GM12878 (cell line): ENCODE measurements at regions not wholly inside any gene's neighbourhood (a gene's known extent, or its start where the extent isn't known, plus 50 kb on each side); places are given as distances from the start of the nearest gene placed in this dataset.

Experiments
- ATAC-seq: fragments of 200-7000 bp; cut with Tn5 transposase; 3 replicates; pipeline ENCODE4 v1.9.1; 2020; ENCODE audit warnings: mild to moderate bottlenecking, moderate library complexity
- BruUV-seq: library from RNA; stranded (reverse); fragments of 400-500 nt; replicated peaks from 2 replicates; lab custom pipeline; 2021; lab: Mats Ljungman, UMichigan
- CTCF ChIA-PET: fragments of 300-600 bp; sonication (Branson Sonifier 250); formaldehyde crosslinking; extraction: SDS; loops from one replicate; lab custom pipeline; 2021; ENCODE audit warnings: inconsistent platforms; lab: Yijun Ruan, JAX
- POLR2A ChIA-PET: fragments of 350-600 bp; formaldehyde crosslinking; extraction: SDS; loops from one replicate; lab custom pipeline; 2021; ENCODE audit warnings: inconsistent platforms; lab: Charles Lee
- RAD21 ChIA-PET: fragments of 300-600 bp; sonication (Branson Sonifier 250); formaldehyde crosslinking; loops from one replicate; lab custom pipeline; 2023; ENCODE audit warnings: antibody characterized with exemption; ENCODE audit not compliant: unreplicated experiment; lab: Charles Lee
- SMC1A ChIA-PET: fragments of 300-600 bp; sonication (Branson Sonifier 250); formaldehyde crosslinking; loops from one replicate; lab custom pipeline; 2023; ENCODE audit not compliant: unreplicated experiment, uncharacterized antibody; lab: Charles Lee
- DNase-seq: peaks from one replicate; pipeline ENCODE4 v3.0.0-alpha.2; 2011; ENCODE audit warnings: low read depth, low spot score
- FAIRE-seq: peaks from 3 replicates; lab custom pipeline; 2011; peaks lifted over from hg19 to GRCh38; lab: Jason Lieb, UNC
- H2AFZ ChIP-seq: 2 replicates; pipeline ENCODE4 v1.6.0; 2011; ENCODE audit warnings: low read depth, low read length, control low read depth; ENCODE audit not compliant: control insufficient read depth
- H3K27ac ChIP-seq: 2 replicates; pipeline ENCODE4 v1.5.1; 2011; ENCODE audit warnings: control low read depth; ENCODE audit not compliant: control insufficient read depth, insufficient read depth
- H3K27me3 ChIP-seq, 2 experiments: replicated peaks in 1 of 2; 2 replicates each; pipeline versions ENCODE4 v1.6.0 to v1.6.1; 2011; ENCODE audit warnings: low read length in 1 of 2; ENCODE audit not compliant: control insufficient read depth in 2 of 2, insufficient read depth in 2 of 2
- H3K36me3 ChIP-seq, 2 experiments: 2 replicates each; pipeline ENCODE4 v1.5.1; 2011; ENCODE audit warnings: low read length in 1 of 2; ENCODE audit not compliant: control insufficient read depth in 2 of 2, insufficient read depth in 2 of 2
- H3K4me1 ChIP-seq: 2 replicates; pipeline ENCODE4 v1.6.1; 2011; ENCODE audit warnings: mild to moderate bottlenecking, low read length, moderate library complexity, mixed read lengths; ENCODE audit not compliant: control insufficient read depth, insufficient read depth
- H3K4me2 ChIP-seq: 2 replicates; pipeline ENCODE4 v1.6.0; 2011; ENCODE audit warnings: control low read depth; ENCODE audit not compliant: control insufficient read depth, insufficient read depth
- H3K4me3 ChIP-seq: fragments of 200-600 bp; sonication (generic); 2 replicates; pipeline ENCODE4 v1.5.1; 2016
- H3K79me2 ChIP-seq: 2 replicates; pipeline ENCODE4 v1.6.0; 2011; ENCODE audit warnings: low read length; ENCODE audit not compliant: control insufficient read depth, insufficient read depth
- H3K9ac ChIP-seq: 2 replicates; pipeline ENCODE4 v1.8.0; 2011; ENCODE audit warnings: low read length, control low read depth, mixed read lengths; ENCODE audit not compliant: control insufficient read depth, insufficient read depth
- H3K9me3 ChIP-seq: replicated peaks from 3 replicates; pipeline ENCODE4 v1.5.1; 2011; ENCODE audit warnings: mild to moderate bottlenecking, low read length; ENCODE audit not compliant: control insufficient read depth, insufficient read depth
- H4K20me1 ChIP-seq: 2 replicates; pipeline ENCODE4 v1.6.0; 2011; ENCODE audit not compliant: control insufficient read depth, insufficient read depth
- CBFB ChIP-seq: IDR thresholded peaks from 2 replicates; pipeline ENCODE4 v1.6.1; 2016; ENCODE audit warnings: antibody characterized with exemption, low read depth
- CBX5 ChIP-seq: sonication (generic); IDR thresholded peaks from 2 replicates; pipeline ENCODE4 v1.6.1; 2016; ENCODE audit warnings: low read depth, moderate library complexity, mild to moderate bottlenecking, inconsistent platforms
- GABPA ChIP-seq: IDR thresholded peaks from 2 replicates; pipeline ENCODE4 v1.6.1; 2014; ENCODE audit warnings: antibody characterized with exemption, low read depth, mild to moderate bottlenecking, inconsistent platforms
- HCFC1 ChIP-seq: fragments of 150-350 bp; IDR thresholded peaks from 2 replicates; pipeline ENCODE4 v1.6.1; 2014; ENCODE audit warnings: low read length
- HSF1 ChIP-seq: fragments of 150-350 bp; IDR thresholded peaks from 2 replicates; pipeline ENCODE4 v1.6.1; 2014; ENCODE audit warnings: mild to moderate bottlenecking, low read depth, low read length
- IRF4 ChIP-seq: IDR thresholded peaks from 2 replicates; pipeline ENCODE4 v1.6.1; 2011; ENCODE audit warnings: low read depth, low read length
- JUND ChIP-seq: IDR thresholded peaks from 2 replicates; pipeline ENCODE4 v1.6.1; 2012; ENCODE audit warnings: low read depth, mild to moderate bottlenecking, low read length, improper control_type of control experiment, moderate library complexity
- RAD21 ChIP-seq: IDR thresholded peaks from 2 replicates; pipeline ENCODE4 v1.6.1; 2011; ENCODE audit warnings: mild to moderate bottlenecking, low read depth, low read length, moderate library complexity; ENCODE audit not compliant: insufficient read depth
- SMARCA5 ChIP-seq: fragments of 450-650 bp; IDR thresholded peaks from 2 replicates; pipeline ENCODE4 v1.6.1; 2017; ENCODE audit warnings: mild to moderate bottlenecking
- STAT1 ChIP-seq: fragments of 450-650 bp; conservative IDR thresholded peaks from 2 replicates; pipeline ENCODE4 v1.6.1; 2014; ENCODE audit warnings: antibody characterized with exemption, mild to moderate bottlenecking
- WRNIP1 ChIP-seq: IDR thresholded peaks from 2 replicates; pipeline ENCODE4 v1.6.1; 2011; ENCODE audit warnings: low read depth, low read length, improper control_type of control experiment, borderline replicate concordance
- ZSCAN29 ChIP-seq: fragments of 450-650 bp; IDR thresholded peaks from 2 replicates; pipeline ENCODE4 v1.6.1; 2017; ENCODE audit warnings: mild to moderate bottlenecking, moderate library complexity
- ZZZ3 ChIP-seq: IDR thresholded peaks from 2 replicates; pipeline ENCODE4 v1.6.1; 2011; ENCODE audit warnings: low read depth; ENCODE audit not compliant: control insufficient read depth, insufficient read length
- in situ Hi-C: fragments of 300-500 bp; cut with MboI; formaldehyde crosslinking; loops from 9 replicates; pipeline ENCODE4 v1.14.3; 2018; ENCODE audit warnings: mixed read lengths
- intact Hi-C: fragments of 100-400 bp; cut with micrococcal nuclease; formaldehyde crosslinking; loops from one replicate; pipeline ENCODE4 v1.14.2; 2022; ENCODE audit not compliant: unreplicated experiment
- TF ChIP-seq, protein P1 (sequence below): fragments of 450-650 bp; conservative IDR thresholded peaks from 2 replicates; pipeline ENCODE4 v1.6.1; 2017; ENCODE audit warnings: mild to moderate bottlenecking, moderate library complexity
- TF ChIP-seq, protein P2 (sequence below): IDR thresholded peaks from 2 replicates; pipeline ENCODE4 v1.6.1; 2012; ENCODE audit warnings: low read depth, low read length, improper control_type of control experiment
- TF ChIP-seq, protein P3 (sequence below): fragments of 450-650 bp; IDR thresholded peaks from 2 replicates; pipeline ENCODE4 v1.6.1; 2017; ENCODE audit warnings: mild to moderate bottlenecking, moderate library complexity

DNA sequence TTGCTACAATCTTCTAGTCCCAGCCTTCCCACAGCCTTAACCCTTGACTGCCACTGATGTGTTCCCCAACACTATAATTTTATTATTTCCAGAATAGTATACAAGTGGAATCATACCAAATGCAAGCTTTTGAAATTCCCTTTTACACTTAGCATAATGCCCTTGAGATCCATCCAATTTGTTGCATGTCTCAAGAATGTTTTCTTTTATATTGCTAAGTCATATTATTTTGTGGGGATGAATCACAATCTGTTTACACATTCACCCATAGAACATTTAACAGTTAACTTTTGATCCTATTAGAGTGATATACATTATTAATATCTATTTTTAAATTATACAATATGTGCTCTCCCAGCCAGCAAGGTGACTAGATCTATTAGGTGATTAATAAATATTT lies 74.3 kb upstream of the KYNU start:
- ATAC-seq: no peak
- in situ Hi-C loops: no loop called here
- H2AFZ ChIP-seq: no peak overlapping the region

More for the DNA sequence above, 74.3 kb upstream of the KYNU start:
- ChIA-PET SMC1A (no interaction called here), CTCF (no interaction called here), POLR2A (no interaction called here), RAD21 (no interaction called here)
- Histone ChIP-seq H3K27me3 (no peaks in the 10 kb centered on the region), H3K9me3 (no peaks in the 10 kb centered on the region), H3K9ac (no peak overlapping the region), H3K4me3 (no peak overlapping the region), H3K27ac (no peak overlapping the region), H3K79me2 (no peaks in the 10 kb centered on the region), H3K4me1 (no peaks in the 10 kb centered on the region), H3K36me3 (no peaks in the 10 kb centered on the region), H3K4me2 (no peak overlapping the region), H4K20me1 (no peaks in the 10 kb centered on the region)
- intact Hi-C loops: no loop called here
- no peak for FAIRE-seq
- DNase-seq: no peak
- TF ChIP-seq, protein P1, sequence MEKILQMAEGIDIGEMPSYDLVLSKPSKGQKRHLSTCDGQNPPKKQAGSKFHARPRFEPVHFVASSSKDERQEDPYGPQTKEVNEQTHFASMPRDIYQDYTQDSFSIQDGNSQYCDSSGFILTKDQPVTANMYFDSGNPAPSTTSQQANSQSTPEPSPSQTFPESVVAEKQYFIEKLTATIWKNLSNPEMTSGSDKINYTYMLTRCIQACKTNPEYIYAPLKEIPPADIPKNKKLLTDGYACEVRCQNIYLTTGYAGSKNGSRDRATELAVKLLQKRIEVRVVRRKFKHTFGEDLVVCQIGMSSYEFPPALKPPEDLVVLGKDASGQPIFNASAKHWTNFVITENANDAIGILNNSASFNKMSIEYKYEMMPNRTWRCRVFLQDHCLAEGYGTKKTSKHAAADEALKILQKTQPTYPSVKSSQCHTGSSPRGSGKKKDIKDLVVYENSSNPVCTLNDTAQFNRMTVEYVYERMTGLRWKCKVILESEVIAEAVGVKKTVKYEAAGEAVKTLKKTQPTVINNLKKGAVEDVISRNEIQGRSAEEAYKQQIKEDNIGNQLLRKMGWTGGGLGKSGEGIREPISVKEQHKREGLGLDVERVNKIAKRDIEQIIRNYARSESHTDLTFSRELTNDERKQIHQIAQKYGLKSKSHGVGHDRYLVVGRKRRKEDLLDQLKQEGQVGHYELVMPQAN: no peak
- TF ChIP-seq IRF4 (no peak), ZZZ3 (no peak), SMARCA5 (no peak), WRNIP1 (no peak), ZSCAN29 (no peak), STAT1 (no peak), CBFB (no peak), JUND (no peak), HSF1 (no peak), CBX5 (no peak), GABPA (no peak), HCFC1 (no peak), RAD21 (no peak)
- TF ChIP-seq, protein P2, sequence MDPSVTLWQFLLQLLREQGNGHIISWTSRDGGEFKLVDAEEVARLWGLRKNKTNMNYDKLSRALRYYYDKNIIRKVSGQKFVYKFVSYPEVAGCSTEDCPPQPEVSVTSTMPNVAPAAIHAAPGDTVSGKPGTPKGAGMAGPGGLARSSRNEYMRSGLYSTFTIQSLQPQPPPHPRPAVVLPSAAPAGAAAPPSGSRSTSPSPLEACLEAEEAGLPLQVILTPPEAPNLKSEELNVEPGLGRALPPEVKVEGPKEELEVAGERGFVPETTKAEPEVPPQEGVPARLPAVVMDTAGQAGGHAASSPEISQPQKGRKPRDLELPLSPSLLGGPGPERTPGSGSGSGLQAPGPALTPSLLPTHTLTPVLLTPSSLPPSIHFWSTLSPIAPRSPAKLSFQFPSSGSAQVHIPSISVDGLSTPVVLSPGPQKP: no peak
- TF ChIP-seq, protein P3, sequence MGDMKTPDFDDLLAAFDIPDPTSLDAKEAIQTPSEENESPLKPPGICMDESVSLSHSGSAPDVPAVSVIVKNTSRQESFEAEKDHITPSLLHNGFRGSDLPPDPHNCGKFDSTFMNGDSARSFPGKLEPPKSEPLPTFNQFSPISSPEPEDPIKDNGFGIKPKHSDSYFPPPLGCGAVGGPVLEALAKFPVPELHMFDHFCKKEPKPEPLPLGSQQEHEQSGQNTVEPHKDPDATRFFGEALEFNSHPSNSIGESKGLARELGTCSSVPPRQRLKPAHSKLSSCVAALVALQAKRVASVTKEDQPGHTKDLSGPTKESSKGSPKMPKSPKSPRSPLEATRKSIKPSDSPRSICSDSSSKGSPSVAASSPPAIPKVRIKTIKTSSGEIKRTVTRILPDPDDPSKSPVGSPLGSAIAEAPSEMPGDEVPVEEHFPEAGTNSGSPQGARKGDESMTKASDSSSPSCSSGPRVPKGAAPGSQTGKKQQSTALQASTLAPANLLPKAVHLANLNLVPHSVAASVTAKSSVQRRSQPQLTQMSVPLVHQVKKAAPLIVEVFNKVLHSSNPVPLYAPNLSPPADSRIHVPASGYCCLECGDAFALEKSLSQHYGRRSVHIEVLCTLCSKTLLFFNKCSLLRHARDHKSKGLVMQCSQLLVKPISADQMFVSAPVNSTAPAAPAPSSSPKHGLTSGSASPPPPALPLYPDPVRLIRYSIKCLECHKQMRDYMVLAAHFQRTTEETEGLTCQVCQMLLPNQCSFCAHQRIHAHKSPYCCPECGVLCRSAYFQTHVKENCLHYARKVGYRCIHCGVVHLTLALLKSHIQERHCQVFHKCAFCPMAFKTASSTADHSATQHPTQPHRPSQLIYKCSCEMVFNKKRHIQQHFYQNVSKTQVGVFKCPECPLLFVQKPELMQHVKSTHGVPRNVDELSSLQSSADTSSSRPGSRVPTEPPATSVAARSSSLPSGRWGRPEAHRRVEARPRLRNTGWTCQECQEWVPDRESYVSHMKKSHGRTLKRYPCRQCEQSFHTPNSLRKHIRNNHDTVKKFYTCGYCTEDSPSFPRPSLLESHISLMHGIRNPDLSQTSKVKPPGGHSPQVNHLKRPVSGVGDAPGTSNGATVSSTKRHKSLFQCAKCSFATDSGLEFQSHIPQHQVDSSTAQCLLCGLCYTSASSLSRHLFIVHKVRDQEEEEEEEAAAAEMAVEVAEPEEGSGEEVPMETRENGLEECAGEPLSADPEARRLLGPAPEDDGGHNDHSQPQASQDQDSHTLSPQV: no peak
- BruUV-seq: no TSS peak
